ENCODE measurements at regions not wholly inside any gene's neighbourhood (a gene's known extent, or its start where the extent isn't known, plus 50 kb on each side); places are given as distances from the start of the nearest gene placed in this dataset.

- TF ChIP-seq CTCF (conservative IDR thresholded peaks at IDR 0.05 in 1 of 2, IDR thresholded peaks at IDR 0.05 in 1 of 2; ENCODE audit: extremely low read depth in 1 of 2, insufficient read depth in 1 of 2, low read depth in 1 of 2, low read length in 2 of 2), result no peak
- no peak for TF ChIP-seq EZH2 (IDR thresholded peaks at IDR 0.05; ENCODE audit: borderline replicate concordance, low read length)
These were observed 277.8 kb downstream of the LTN1 start for GRCh38 chr21:28714777-28715464.
